Type B pancreatic cell (in vitro differentiated cells): ENCODE measurements at regions not wholly inside any gene's neighbourhood (a gene's known extent, or its start where the extent isn't known, plus 50 kb on each side); places are given as distances from the start of the nearest gene placed in this dataset.

Source experiments
- DNase-seq: peaks from one replicate; pipeline ENCODE4 v3.0.0; 2021; ENCODE audit warnings: mixed read lengths; ENCODE audit not compliant: unreplicated experiment; ENCODE audit errors: extremely low spot score
- H3K27ac Mint-ChIP-seq: 2 replicates; pipeline ENCODE4 v1.8.0; 2021; ENCODE audit warnings: mild to moderate bottlenecking, mixed read lengths
- H3K27me3 Mint-ChIP-seq: 2 replicates; pipeline ENCODE4 v1.8.0; 2021; ENCODE audit warnings: mixed read lengths
- H3K36me3 Mint-ChIP-seq: 2 replicates; pipeline ENCODE4 v1.8.0; 2021; ENCODE audit warnings: mixed read lengths
- H3K4me1 Mint-ChIP-seq: one replicate; pipeline ENCODE4 v1.8.0; 2021; ENCODE audit warnings: mixed read lengths; ENCODE audit not compliant: unreplicated experiment
- H3K4me3 Mint-ChIP-seq: 2 replicates; pipeline ENCODE4 v1.8.0; 2021; ENCODE audit warnings: mild to moderate bottlenecking, mixed read lengths
- H3K9me3 Mint-ChIP-seq: 2 replicates; pipeline ENCODE4 v1.8.0; 2021; ENCODE audit warnings: mixed read lengths
- TF ChIP-seq, protein P1 (sequence below): fragments of 200-600 bp; sonication (generic); conservative IDR thresholded peaks from 2 replicates; pipeline ENCODE4 v1.5.0; 2021; ENCODE audit warnings: antibody characterized with exemption, mild to moderate bottlenecking

DNA sequence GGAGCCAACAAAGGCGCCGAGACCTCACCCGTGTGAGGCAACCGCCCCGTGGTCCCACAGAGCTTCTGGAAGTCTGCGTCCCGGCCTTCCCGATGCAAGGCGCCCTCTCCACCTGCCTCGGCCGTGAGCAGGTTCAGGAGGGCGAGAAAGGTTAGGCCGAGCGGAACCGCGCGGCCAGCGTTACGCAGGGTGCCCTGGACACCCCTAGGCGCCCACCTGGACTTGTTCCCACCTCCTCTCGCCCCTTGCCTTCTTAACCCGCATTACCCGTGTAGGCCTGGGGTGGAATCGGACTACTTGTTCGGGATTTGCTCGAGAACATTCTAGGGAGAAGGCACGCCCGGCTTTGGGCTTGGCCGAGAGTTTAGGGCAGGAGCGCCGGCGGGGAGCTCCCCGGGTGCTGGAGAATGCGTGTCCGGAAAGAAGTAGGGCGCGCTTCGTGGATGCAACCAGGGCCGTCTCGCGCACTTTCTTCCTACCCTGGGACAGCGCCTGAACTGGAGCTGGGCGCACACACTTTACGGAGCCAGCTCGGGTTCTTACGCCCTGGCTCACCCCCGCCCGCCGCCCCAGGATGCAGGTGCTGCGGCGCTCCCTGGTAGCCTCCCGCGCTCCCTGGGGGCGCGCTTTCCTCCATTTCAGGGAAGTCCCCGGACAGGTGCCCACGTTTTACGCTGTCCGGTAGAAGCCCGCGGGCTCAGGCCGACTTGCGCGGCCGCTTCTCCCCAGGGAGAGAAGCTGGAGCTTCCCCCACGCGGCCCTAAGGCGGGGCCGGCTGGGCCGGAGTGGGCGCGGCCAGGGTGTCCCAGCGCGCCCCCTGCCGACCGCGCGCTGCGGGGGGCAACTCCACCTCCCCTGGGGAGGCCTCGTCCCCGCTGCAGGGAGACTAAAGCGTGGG, 74.5 kb downstream of the INSIG1 start:
- H3K27me3 Mint-ChIP-seq = peaks cover 85% of the 10 kb centered on the region
- TF ChIP-seq, protein P1, sequence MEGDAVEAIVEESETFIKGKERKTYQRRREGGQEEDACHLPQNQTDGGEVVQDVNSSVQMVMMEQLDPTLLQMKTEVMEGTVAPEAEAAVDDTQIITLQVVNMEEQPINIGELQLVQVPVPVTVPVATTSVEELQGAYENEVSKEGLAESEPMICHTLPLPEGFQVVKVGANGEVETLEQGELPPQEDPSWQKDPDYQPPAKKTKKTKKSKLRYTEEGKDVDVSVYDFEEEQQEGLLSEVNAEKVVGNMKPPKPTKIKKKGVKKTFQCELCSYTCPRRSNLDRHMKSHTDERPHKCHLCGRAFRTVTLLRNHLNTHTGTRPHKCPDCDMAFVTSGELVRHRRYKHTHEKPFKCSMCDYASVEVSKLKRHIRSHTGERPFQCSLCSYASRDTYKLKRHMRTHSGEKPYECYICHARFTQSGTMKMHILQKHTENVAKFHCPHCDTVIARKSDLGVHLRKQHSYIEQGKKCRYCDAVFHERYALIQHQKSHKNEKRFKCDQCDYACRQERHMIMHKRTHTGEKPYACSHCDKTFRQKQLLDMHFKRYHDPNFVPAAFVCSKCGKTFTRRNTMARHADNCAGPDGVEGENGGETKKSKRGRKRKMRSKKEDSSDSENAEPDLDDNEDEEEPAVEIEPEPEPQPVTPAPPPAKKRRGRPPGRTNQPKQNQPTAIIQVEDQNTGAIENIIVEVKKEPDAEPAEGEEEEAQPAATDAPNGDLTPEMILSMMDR = peak; percentile 42
- DNase-seq = no peak
- no peaks in the 10 kb centered on the region for H3K36me3 Mint-ChIP-seq
- no peak overlapping the region for H3K4me3 Mint-ChIP-seq
- H3K27ac Mint-ChIP-seq = no peak overlapping the region
- H3K9me3 Mint-ChIP-seq = no peaks in the 10 kb centered on the region
- peaks cover 8% of the 10 kb centered on the region for H3K4me1 Mint-ChIP-seq

DNA sequence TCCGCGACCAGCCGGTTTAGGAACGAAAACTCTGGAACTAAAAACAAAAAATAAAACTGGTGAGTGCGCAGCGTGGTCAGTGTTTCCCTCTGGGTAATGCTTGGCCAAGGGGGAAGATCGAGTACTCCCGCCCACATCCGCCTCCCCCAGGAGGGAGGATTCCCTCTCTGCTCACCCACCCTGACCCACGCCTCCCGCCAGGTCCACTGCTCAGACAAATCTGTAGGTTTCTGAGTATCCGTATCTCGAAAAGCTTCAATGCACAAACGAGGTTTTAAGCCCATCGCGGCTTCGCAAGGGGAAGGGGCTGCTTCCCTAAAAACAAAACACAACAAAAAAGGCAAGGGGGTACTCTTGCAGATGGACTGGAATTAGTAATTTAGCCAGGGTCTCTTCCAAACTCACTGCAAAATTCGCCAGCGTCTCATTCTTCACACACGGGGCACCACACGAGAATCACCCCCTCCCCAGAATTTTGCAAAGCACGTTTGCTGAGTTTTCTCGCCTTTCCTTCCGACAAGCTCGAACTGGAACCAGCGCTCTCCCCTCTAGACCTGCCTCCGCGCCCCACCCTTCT, 75.2 kb downstream of the INSIG1 start:
- no peak overlapping the region for H3K27ac Mint-ChIP-seq
- H3K36me3 Mint-ChIP-seq = no peaks in the 10 kb centered on the region
- peaks cover 8% of the 10 kb centered on the region for H3K4me1 Mint-ChIP-seq
- TF ChIP-seq, protein P1 = no peak
- no peaks in the 10 kb centered on the region for H3K9me3 Mint-ChIP-seq
- H3K4me3 Mint-ChIP-seq = peak overlapping the region; percentile 78
- H3K27me3 Mint-ChIP-seq = peaks cover 92% of the 10 kb centered on the region
- DNase-seq = no peak

DNA sequence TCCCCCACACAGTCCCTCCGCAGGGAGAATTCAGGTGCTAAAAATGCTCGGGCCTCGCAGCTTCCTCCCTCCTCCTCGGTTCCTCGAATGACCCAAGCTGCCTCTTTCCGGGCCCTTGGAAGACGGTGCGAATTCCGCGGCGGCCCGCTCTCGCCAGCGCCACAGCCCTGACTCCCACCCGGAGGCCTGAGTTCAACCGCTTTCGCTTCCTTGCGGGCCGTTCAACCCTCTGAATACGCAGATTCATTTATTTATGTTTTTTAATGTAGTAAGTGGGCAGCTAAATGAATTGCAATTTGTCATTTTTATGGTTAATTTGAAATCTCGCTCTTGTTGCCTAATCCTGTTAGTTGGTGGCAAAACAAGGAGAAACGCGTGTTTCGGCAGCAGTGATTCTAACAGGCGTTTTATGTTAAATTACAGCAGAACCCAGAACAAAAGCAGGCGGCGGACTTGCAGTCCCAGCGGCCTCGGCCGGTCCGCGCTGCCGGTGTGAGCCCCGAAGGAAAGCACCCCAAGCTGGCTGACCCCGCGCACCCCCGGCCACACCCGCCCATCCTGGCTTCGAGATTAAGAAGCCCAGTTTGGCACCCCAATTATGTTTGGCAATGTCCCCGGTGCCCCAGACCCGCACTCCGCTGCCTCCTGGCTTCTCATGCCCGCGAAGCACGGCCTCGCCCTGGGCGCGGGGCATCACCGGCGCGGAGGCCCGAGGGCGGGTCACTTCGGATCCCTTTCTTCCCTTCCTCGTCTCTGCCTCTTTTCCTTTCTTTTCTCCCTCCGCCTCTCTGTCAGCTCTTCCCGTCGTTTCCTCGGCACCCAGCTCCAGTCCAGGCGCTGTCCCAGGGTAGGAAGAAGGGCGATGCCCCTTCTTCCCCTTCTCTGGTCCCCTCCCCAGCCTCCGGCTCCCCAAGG, 75.9 kb downstream of the INSIG1 start:
- peak overlapping the region; percentile 78 for H3K4me3 Mint-ChIP-seq
- no peaks in the 10 kb centered on the region for H3K36me3 Mint-ChIP-seq
- TF ChIP-seq, protein P1 = no peak
- peaks cover 8% of the 10 kb centered on the region for H3K4me1 Mint-ChIP-seq
- H3K27me3 Mint-ChIP-seq = peaks cover 94% of the 10 kb centered on the region
- no peak for DNase-seq
- no peaks in the 10 kb centered on the region for H3K9me3 Mint-ChIP-seq
- H3K27ac Mint-ChIP-seq = no peak overlapping the region

DNA sequence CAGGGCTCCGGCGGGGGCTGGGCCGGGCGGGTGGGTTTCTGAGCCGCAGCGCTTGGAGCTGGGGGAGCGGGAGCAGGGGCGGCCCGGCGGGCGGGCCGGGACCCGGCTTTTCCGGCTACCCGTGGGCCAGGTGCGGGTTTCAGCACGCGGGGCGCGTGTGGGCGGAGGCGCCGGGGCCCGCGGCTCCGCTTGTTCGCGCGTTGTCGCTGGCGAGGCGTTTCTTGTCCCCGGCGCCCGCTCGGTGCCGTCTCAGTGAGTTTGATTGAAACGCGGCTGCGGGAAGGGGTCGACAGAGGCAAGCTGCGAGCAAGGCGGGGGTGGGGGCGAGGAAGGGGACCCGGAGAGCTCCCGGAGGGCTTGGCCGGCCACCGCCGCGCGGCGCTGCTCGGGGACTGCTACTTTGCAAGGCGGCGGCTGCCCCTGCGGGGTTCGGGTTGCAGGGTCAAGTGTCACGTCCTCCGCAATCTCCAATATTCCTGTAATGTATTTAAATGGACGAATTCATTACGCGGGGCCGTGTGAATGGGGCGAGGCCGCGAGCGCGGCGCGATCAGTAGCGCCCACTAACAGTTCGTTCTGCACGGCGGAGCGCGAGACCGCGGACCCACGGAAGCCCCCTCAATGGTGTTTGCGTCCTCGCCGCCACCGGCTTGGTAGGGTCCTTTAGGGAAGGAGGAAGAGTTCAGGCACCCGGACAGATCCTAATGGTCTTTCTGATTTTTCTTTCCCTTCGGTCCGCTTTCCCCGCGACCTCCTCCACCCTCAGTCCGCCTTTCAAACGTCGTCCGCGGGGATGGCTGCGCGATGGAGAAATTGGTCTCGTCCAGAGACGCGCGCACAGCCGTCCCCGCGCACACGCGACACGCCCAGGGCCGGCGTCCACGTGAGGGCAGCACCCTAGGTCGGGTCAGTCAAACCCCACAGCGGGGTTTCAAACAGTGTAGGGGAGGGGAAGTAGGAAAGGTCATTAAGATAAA, 76.9 kb downstream of the INSIG1 start:
- TF ChIP-seq, protein P1 = no peak
- H3K27me3 Mint-ChIP-seq = peaks cover 94% of the 10 kb centered on the region
- no peaks in the 10 kb centered on the region for H3K9me3 Mint-ChIP-seq

More for the DNA sequence above, 76.9 kb downstream of the INSIG1 start:
- DNase-seq = no peak
- Mint-ChIP-seq H3K4me3 (peak overlapping the region; percentile 36), H3K27ac (no peak overlapping the region), H3K36me3 (no peaks in the 10 kb centered on the region), H3K4me1 (peaks cover 8% of the 10 kb centered on the region)
